ENCODE measurements at regions not wholly inside any gene's neighbourhood (a gene's known extent, or its start where the extent isn't known, plus 50 kb on each side); places are given as distances from the start of the nearest gene placed in this dataset.
A peak's percentile ranks its signal among the peaks of the same experiment; 100 is the strongest.

- H3K27me3 ChIP-seq (replicated peaks; ENCODE audit: control insufficient read depth, insufficient read depth, low read length), result no peaks in the 10 kb centered on the region
- TF ChIP-seq CTCF (IDR thresholded peaks at IDR 0.05; ENCODE audit: insufficient read depth, low read length, poor library complexity, severe bottlenecking), result no peak
- H3K4me3 ChIP-seq (replicated peaks; ENCODE audit: low read depth, low read length), result peak overlapping the region; percentile 26; the same call in 1 of the 2 replicates
- no peaks in the 10 kb centered on the region for H3K36me3 ChIP-seq (ENCODE audit: control insufficient read depth, insufficient read depth, low read length)
- no peak for DNase-seq (ENCODE audit: extremely low read depth, insufficient read length)
Observed at GRCh38 chrX:40167233-40167849, 69.6 kb upstream of the BCOR start.

GRCh38 chrX:40166582-40166981 lies 68.8 kb upstream of the BCOR start:
- H3K27me3 ChIP-seq (replicated peaks; ENCODE audit: control insufficient read depth, insufficient read depth, low read length), result no peaks in the 10 kb centered on the region
- no peak for DNase-seq (ENCODE audit: extremely low read depth, insufficient read length)
- no peaks in the 10 kb centered on the region for H3K36me3 ChIP-seq (ENCODE audit: control insufficient read depth, insufficient read depth, low read length)
- no peak overlapping the region for H3K4me3 ChIP-seq (replicated peaks; ENCODE audit: low read depth, low read length)
- TF ChIP-seq CTCF (IDR thresholded peaks at IDR 0.05; ENCODE audit: insufficient read depth, low read length, poor library complexity, severe bottlenecking), result no peak

- no peak for DNase-seq (ENCODE audit: extremely low read depth, insufficient read length)
- TF ChIP-seq CTCF (IDR thresholded peaks at IDR 0.05; ENCODE audit: insufficient read depth, low read length, poor library complexity, severe bottlenecking), result no peak
- Histone ChIP-seq H3K4me3 (replicated peaks; ENCODE audit: low read depth, low read length) (no peak overlapping the region), H3K27me3 (replicated peaks; ENCODE audit: control insufficient read depth, insufficient read depth, low read length) (no peaks in the 10 kb centered on the region), H3K36me3 (ENCODE audit: control insufficient read depth, insufficient read depth, low read length) (no peaks in the 10 kb centered on the region)
Observed at GRCh38 chrX:40165861-40166260, 68.1 kb upstream of the BCOR start.

- no peaks in the 10 kb centered on the region for H3K27me3 ChIP-seq (replicated peaks; ENCODE audit: control insufficient read depth, insufficient read depth, low read length)
- no peak overlapping the region for H3K4me3 ChIP-seq (replicated peaks; ENCODE audit: low read depth, low read length)
- TF ChIP-seq CTCF (IDR thresholded peaks at IDR 0.05; ENCODE audit: insufficient read depth, low read length, poor library complexity, severe bottlenecking), result no peak
- DNase-seq (ENCODE audit: extremely low read depth, insufficient read length), result no peak
- H3K36me3 ChIP-seq (ENCODE audit: control insufficient read depth, insufficient read depth, low read length), result no peaks in the 10 kb centered on the region
Observed at GRCh38 chrX:40165206-40165605, 67.4 kb upstream of the BCOR start.

DNA sequence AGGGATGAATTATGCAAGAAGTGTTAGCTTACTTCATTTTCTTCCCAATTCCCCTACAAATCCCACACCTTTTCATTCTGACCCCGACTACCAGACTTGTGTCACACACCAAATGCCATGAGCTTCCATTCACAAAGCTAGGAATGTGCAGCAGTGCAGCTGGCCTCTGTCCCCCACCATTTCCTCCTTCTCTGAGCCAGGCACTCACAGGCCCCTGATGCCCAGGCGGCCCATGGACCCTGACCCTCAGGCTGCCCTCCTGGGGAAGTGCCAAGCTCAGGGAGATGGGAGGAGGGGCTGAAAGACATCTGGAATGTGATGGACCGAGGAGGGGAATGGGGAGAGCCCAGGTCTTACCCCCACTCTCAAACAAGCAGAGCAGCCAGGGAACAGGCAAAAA lies 67.0 kb upstream of the BCOR start:
- Histone ChIP-seq H3K4me3 (replicated peaks; ENCODE audit: low read depth, low read length) (no peak overlapping the region), H3K27me3 (replicated peaks; ENCODE audit: control insufficient read depth, insufficient read depth, low read length) (no peaks in the 10 kb centered on the region), H3K36me3 (ENCODE audit: control insufficient read depth, insufficient read depth, low read length) (no peaks in the 10 kb centered on the region)
- no peak for TF ChIP-seq CTCF (IDR thresholded peaks at IDR 0.05; ENCODE audit: insufficient read depth, low read length, poor library complexity, severe bottlenecking)
- DNase-seq (ENCODE audit: extremely low read depth, insufficient read length), result no peak

All from GM06990 (cell line).